ENCODE measurements at regions not wholly inside any gene's neighbourhood (a gene's known extent, or its start where the extent isn't known, plus 50 kb on each side); places are given as distances from the start of the nearest gene placed in this dataset.

GRCh38 chr5:18264126-18264882 is 630.0 kb downstream of the TAF11L14 start:
- WGBS, 4 donors: 77 to 85% (median 79%) methylated on average over 3 of the region's 3 CpGs
- TF ChIP-seq POLR2A (IDR thresholded peaks at IDR 0.05) (no peak), CTCF (IDR thresholded peaks at IDR 0.05) (no peak)
- Histone ChIP-seq H3K4me3 (no peak overlapping the region), H3K27ac (no peak overlapping the region), H3K4me1 (replicated peaks in 1 of 2) (no peaks in the 10 kb centered on the region), H3K27me3 (no peaks in the 10 kb centered on the region), H3K9me3 (replicated peaks in 1 of 3) (no peaks in the 10 kb centered on the region), H3K36me3 (replicated peaks in 1 of 2) (no peaks in the 10 kb centered on the region)
- DNase-seq: no peak
- intact Hi-C loops (cut with DNase I): no loop called here

- no peak for DNase-seq
- Histone ChIP-seq H3K9me3 (replicated peaks in 1 of 3) (no peaks in the 10 kb centered on the region), H3K36me3 (replicated peaks in 1 of 2) (no peaks in the 10 kb centered on the region), H3K27me3 (no peaks in the 10 kb centered on the region), H3K27ac (no peak overlapping the region), H3K4me3 (no peak overlapping the region), H3K4me1 (replicated peaks in 1 of 2) (no peaks in the 10 kb centered on the region)
- TF ChIP-seq CTCF (IDR thresholded peaks at IDR 0.05): no peak
- TF ChIP-seq POLR2A (IDR thresholded peaks at IDR 0.05): no peak
- 69 to 80% (median 79%) methylated on average over 4 of the region's 4 CpGs for WGBS, 4 donors
- intact Hi-C loops (cut with DNase I): no loop called here
Measured at GRCh38 chr5:18270635-18271338, 636.5 kb downstream of the TAF11L14 start.

GRCh38 chr5:18276939-18277338 is 642.7 kb downstream of the TAF11L14 start:
- 88 to 97% (median 95%) methylated on average over 5 of the region's 5 CpGs for WGBS, 4 donors
- H3K27ac ChIP-seq: no peak overlapping the region
- H3K4me1 ChIP-seq (replicated peaks in 1 of 2): no peaks in the 10 kb centered on the region

More at GRCh38 chr5:18276939-18277338, 642.7 kb downstream of the TAF11L14 start:
- DNase-seq: no peak
- no peaks in the 10 kb centered on the region for H3K36me3 ChIP-seq (replicated peaks in 1 of 2)
- H3K9me3 ChIP-seq (replicated peaks in 1 of 3): no peaks in the 10 kb centered on the region
- TF ChIP-seq CTCF (IDR thresholded peaks at IDR 0.05): no peak
- no peak overlapping the region for H3K4me3 ChIP-seq
- H3K27me3 ChIP-seq: no peaks in the 10 kb centered on the region
- intact Hi-C loops (cut with DNase I): no loop called here

All from adrenal gland (tissue), 9 donors.